Panc1 (cell line): ENCODE measurements at regions not wholly inside any gene's neighbourhood (a gene's known extent, or its start where the extent isn't known, plus 50 kb on each side); places are given as distances from the start of the nearest gene placed in this dataset.

Experiments used
- ATAC-seq: fragments of 200-7000 bp; cut with Tn5 transposase; 2 replicates; pipeline ENCODE4 v1.9.1; 2020; ENCODE audit warnings: mild to moderate bottlenecking, moderate library complexity
- BruUV-seq: library from RNA; stranded (reverse); fragments of 400-500 nt; replicated peaks from 2 replicates; lab custom pipeline; 2021; lab: Mats Ljungman, UMichigan
- CTCF ChIA-PET: fragments of 300-600 bp; sonication (Branson Sonifier 250); formaldehyde crosslinking; loops from one replicate; lab custom pipeline; 2022; ENCODE audit warnings: antibody characterized with exemption; lab: Charles Lee
- POLR2A ChIA-PET: fragments of 300-600 bp; sonication (Branson Sonifier 250); formaldehyde crosslinking; loops from one replicate; lab custom pipeline; 2022; ENCODE audit warnings: antibody characterized with exemption; lab: Charles Lee
- DNase-seq: peaks from one replicate; pipeline ENCODE4 v3.0.0-alpha.2; 2010; ENCODE audit warnings: low read depth, low spot score
- H3K27ac ChIP-seq: 2 replicates; pipeline ENCODE4 v1.5.1; 2011; ENCODE audit warnings: mild to moderate bottlenecking, low read length, inconsistent platforms
- H3K27me3 ChIP-seq: fragments of 200-500 bp; sonication (Bioruptor generic); 2 replicates; pipeline ENCODE4 v1.6.0; 2014; ENCODE audit warnings: low read length, inconsistent platforms; ENCODE audit not compliant: control insufficient read depth, insufficient read depth
- H3K36me3 ChIP-seq: fragments of 200-500 bp; sonication (Bioruptor generic); 2 replicates; pipeline ENCODE4 v1.5.1; 2014; ENCODE audit warnings: inconsistent platforms, mild to moderate bottlenecking, low read length, moderate library complexity; ENCODE audit not compliant: control insufficient read depth, insufficient read depth
- H3K4me1 ChIP-seq: 2 replicates; pipeline ENCODE4 v1.5.1; 2011; ENCODE audit warnings: inconsistent platforms, mild to moderate bottlenecking, low read length, moderate library complexity; ENCODE audit not compliant: control insufficient read depth, insufficient read depth
- H3K4me3 ChIP-seq, 2 experiments: 2 replicates each; pipeline ENCODE4 v1.5.1; 2011 to 2012; ENCODE audit warnings: low read depth in 2 of 2, low read length in 2 of 2, mild to moderate bottlenecking in 2 of 2, inconsistent platforms in 1 of 2, moderate library complexity in 1 of 2
- H3K9me3 ChIP-seq: fragments of 200-500 bp; sonication (Bioruptor generic); 2 replicates; pipeline ENCODE4 v1.5.1; 2014; ENCODE audit warnings: low read depth, mild to moderate bottlenecking, inconsistent platforms, low read length, moderate library complexity; ENCODE audit not compliant: control insufficient read depth, insufficient read depth
- POLR2AphosphoS5 ChIP-seq: IDR thresholded peaks from 2 replicates; pipeline ENCODE4 v1.6.1; 2012; ENCODE audit warnings: mild to moderate bottlenecking, low read depth, low read length, moderate library complexity
- SIN3A ChIP-seq: IDR thresholded peaks from 2 replicates; pipeline ENCODE4 v1.6.1; 2012; ENCODE audit warnings: low read depth, mild to moderate bottlenecking, low read length, moderate library complexity, borderline replicate concordance; ENCODE audit not compliant: insufficient read depth
- TCF7L2 ChIP-seq: IDR thresholded peaks from 2 replicates; pipeline ENCODE4 v1.6.1; 2011; ENCODE audit warnings: mild to moderate bottlenecking, low read depth, low read length, inconsistent platforms
- in situ Hi-C: cut with HindIII; loops from 2 replicates; pipeline ENCODE4 v1.10.0; 2016; ENCODE audit warnings: low sequenced_read_pairs, low pct_unique_long_range_greater_than_20kb
- intact Hi-C: fragments of 100-400 bp; cut with micrococcal nuclease; formaldehyde crosslinking; loops from one replicate; pipeline ENCODE4 v1.10.0; 2022; ENCODE audit not compliant: unreplicated experiment
- TF ChIP-seq, protein P1 (sequence below), 2 experiments: IDR thresholded peaks; 2 replicates each; pipeline ENCODE4 v1.6.1; 2011 to 2012; ENCODE audit warnings: low read depth in 2 of 2, control low read depth in 1 of 2, low read length in 1 of 2, mild to moderate bottlenecking in 1 of 2, moderate library complexity in 1 of 2; ENCODE audit not compliant: insufficient read depth in 1 of 2
- TF ChIP-seq, protein P2 (sequence below): fragments of 450-650 bp; IDR thresholded peaks from 2 replicates; pipeline ENCODE4 v1.5.1; 2017; ENCODE audit warnings: mild to moderate bottlenecking

DNA sequence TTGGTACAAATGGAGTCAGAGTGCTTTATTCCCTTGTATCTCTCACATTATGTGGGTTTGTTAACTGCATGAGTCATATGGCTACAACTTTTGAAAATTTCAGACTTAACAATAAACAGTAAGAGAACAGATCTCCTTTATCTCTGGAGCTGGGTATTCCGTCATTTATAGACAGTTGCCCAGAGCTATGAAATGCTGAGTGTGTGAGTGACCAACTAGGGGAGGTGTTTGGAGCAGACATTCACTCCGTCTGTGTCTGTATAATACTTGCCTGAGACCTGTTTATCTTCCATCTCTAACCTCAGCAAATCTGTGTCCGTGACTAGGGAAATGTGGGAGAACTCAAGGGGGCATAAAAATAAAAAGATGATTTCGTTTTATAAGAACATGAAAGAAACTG is 279.9 kb upstream of the FAR2 start:
- in situ Hi-C loops, result no loop called here
- POLR2A ChIA-PET, result no interaction called here
- Histone ChIP-seq H3K27me3 (peaks cover 4% of the 10 kb centered on the region; the same call in 1 of the 2 replicates), H3K4me1 (no peaks in the 10 kb centered on the region), H3K4me3 (no peak overlapping the region), H3K9me3 (no peaks in the 10 kb centered on the region), H3K36me3 (no peaks in the 10 kb centered on the region), H3K27ac (no peak overlapping the region)
- no TSS peak for BruUV-seq
- CTCF ChIA-PET, result no interaction called here
- TF ChIP-seq, protein P1, sequence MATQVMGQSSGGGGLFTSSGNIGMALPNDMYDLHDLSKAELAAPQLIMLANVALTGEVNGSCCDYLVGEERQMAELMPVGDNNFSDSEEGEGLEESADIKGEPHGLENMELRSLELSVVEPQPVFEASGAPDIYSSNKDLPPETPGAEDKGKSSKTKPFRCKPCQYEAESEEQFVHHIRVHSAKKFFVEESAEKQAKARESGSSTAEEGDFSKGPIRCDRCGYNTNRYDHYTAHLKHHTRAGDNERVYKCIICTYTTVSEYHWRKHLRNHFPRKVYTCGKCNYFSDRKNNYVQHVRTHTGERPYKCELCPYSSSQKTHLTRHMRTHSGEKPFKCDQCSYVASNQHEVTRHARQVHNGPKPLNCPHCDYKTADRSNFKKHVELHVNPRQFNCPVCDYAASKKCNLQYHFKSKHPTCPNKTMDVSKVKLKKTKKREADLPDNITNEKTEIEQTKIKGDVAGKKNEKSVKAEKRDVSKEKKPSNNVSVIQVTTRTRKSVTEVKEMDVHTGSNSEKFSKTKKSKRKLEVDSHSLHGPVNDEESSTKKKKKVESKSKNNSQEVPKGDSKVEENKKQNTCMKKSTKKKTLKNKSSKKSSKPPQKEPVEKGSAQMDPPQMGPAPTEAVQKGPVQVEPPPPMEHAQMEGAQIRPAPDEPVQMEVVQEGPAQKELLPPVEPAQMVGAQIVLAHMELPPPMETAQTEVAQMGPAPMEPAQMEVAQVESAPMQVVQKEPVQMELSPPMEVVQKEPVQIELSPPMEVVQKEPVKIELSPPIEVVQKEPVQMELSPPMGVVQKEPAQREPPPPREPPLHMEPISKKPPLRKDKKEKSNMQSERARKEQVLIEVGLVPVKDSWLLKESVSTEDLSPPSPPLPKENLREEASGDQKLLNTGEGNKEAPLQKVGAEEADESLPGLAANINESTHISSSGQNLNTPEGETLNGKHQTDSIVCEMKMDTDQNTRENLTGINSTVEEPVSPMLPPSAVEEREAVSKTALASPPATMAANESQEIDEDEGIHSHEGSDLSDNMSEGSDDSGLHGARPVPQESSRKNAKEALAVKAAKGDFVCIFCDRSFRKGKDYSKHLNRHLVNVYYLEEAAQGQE (IDR thresholded peaks at IDR 0.05; ENCODE audit: insufficient read depth in 1 of 2, low read depth in 2 of 2, low read length in 1 of 2), result no peak
- intact Hi-C loops, result no loop called here
- no peak for ATAC-seq
- DNase-seq, result no peak

DNA sequence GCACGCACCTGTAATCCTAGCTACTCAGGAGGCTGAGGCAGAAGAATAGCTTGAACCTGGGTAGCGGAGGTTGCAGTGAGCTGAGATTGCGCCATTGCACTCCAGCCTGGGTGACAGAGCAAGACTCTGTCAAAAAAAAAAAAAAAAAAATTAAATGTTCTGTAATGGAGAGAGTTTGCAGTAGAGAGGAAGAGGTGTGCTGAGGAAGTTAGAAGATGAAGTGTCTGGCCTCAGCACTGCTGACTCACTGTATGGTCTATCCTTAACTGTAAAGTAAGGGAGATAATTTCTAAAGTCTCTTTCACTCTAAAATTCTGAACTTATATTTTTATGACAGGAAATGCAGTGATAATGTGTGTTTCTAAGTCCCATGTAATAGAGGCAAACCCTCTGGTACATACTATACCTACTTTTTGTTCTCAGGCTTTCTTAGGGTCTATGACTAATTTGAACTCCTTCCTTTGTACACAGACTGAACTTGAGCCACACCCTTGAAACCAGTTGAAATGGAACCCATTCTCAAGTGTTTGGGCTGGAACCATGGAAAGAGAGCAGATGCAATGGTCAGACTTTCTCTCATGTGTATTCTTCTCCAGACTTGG is 278.1 kb upstream of the FAR2 start:
- no peak for DNase-seq

More for the DNA sequence above, 278.1 kb upstream of the FAR2 start:
- Histone ChIP-seq H3K36me3 (no peaks in the 10 kb centered on the region), H3K9me3 (no peaks in the 10 kb centered on the region), H3K27ac (no peak overlapping the region), H3K27me3 (peaks cover 4% of the 10 kb centered on the region; the same call in 1 of the 2 replicates), H3K4me3 (no peak overlapping the region), H3K4me1 (no peaks in the 10 kb centered on the region)
- ChIA-PET CTCF (interaction anchor here (0.7 kb wide), 1 partner anchor 179 kb away, joined by 4 read pairs; no protein-coding TSS in a partner anchor), POLR2A (no interaction called here)
- no TSS peak for BruUV-seq
- intact Hi-C loops, result no loop called here
- in situ Hi-C loops, result no loop called here
- no peak for ATAC-seq
- TF ChIP-seq, protein P2, sequence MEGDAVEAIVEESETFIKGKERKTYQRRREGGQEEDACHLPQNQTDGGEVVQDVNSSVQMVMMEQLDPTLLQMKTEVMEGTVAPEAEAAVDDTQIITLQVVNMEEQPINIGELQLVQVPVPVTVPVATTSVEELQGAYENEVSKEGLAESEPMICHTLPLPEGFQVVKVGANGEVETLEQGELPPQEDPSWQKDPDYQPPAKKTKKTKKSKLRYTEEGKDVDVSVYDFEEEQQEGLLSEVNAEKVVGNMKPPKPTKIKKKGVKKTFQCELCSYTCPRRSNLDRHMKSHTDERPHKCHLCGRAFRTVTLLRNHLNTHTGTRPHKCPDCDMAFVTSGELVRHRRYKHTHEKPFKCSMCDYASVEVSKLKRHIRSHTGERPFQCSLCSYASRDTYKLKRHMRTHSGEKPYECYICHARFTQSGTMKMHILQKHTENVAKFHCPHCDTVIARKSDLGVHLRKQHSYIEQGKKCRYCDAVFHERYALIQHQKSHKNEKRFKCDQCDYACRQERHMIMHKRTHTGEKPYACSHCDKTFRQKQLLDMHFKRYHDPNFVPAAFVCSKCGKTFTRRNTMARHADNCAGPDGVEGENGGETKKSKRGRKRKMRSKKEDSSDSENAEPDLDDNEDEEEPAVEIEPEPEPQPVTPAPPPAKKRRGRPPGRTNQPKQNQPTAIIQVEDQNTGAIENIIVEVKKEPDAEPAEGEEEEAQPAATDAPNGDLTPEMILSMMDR, result no peak
- TF ChIP-seq, protein P1 (IDR thresholded peaks at IDR 0.05; ENCODE audit: insufficient read depth in 1 of 2, low read depth in 2 of 2, low read length in 1 of 2), result no peak
- TF ChIP-seq TCF7L2 (no peak), SIN3A (no peak), POLR2AphosphoS5 (no peak)
